Nephron (organoid): ENCODE measurements at regions not wholly inside any gene's neighbourhood (a gene's known extent, or its start where the extent isn't known, plus 50 kb on each side); places are given as distances from the start of the nearest gene placed in this dataset.

Experiments used
- H3K27ac Mint-ChIP-seq, 3 experiments: 2 replicates each; pipeline ENCODE4 v1.8.0; 2020; ENCODE audit warnings: mixed read lengths in 3 of 3, mild to moderate bottlenecking in 2 of 3, moderate library complexity in 1 of 3
- H3K27me3 Mint-ChIP-seq: 2 replicates; pipeline ENCODE4 v1.8.0; 2021; ENCODE audit warnings: low read depth, mild to moderate bottlenecking, moderate library complexity, mixed read lengths
- H3K36me3 Mint-ChIP-seq: 2 replicates; pipeline ENCODE4 v1.8.0; 2020; ENCODE audit warnings: low read depth, mixed read lengths
- H3K4me1 Mint-ChIP-seq: 2 replicates; pipeline ENCODE4 v1.8.0; 2020; ENCODE audit warnings: mixed read lengths
- H3K4me3 Mint-ChIP-seq, 3 experiments: 2 replicates each; pipeline ENCODE4 v1.8.0; 2020; ENCODE audit warnings: mild to moderate bottlenecking in 3 of 3, mixed read lengths in 3 of 3, moderate library complexity in 2 of 3
- H3K9me3 Mint-ChIP-seq: 2 replicates; pipeline ENCODE4 v1.8.0; 2020; ENCODE audit warnings: mixed read lengths
- TF ChIP-seq, protein P1 (sequence below), 3 experiments: fragments of 200-600 bp; sonication (generic); IDR thresholded peaks; one replicate each; pipeline ENCODE4 v1.5.0; 2021; ENCODE audit warnings: antibody characterized with exemption in 3 of 3; ENCODE audit not compliant: unreplicated experiment in 3 of 3

DNA sequence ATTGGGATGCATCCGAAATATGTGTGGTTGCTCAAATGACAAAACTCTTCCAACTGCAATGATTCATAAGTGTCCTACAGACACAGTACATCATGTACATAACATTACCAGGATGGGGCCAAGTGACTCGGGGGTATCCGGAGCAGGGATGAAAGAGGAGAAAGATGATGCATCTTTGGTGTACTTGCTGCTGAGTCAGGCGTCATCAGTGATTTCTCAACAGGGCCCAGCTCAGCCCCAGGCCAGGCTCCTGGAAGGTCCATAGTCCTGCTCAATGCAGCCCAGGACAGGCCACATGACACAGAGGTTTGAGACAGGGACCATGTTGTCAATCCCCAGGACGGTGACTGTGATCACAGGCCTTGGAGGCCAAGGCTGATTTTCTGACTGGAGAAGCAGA lies 59.3 kb downstream of the GGTLC2 start:
- Mint-ChIP-seq H3K27me3 (peaks cover 24% of the 10 kb centered on the region), H3K4me3 (no peak overlapping the region), H3K4me1 (no peaks in the 10 kb centered on the region), H3K36me3 (no peaks in the 10 kb centered on the region), H3K9me3 (no peaks in the 10 kb centered on the region), H3K27ac (no peak overlapping the region)
- TF ChIP-seq, protein P1, sequence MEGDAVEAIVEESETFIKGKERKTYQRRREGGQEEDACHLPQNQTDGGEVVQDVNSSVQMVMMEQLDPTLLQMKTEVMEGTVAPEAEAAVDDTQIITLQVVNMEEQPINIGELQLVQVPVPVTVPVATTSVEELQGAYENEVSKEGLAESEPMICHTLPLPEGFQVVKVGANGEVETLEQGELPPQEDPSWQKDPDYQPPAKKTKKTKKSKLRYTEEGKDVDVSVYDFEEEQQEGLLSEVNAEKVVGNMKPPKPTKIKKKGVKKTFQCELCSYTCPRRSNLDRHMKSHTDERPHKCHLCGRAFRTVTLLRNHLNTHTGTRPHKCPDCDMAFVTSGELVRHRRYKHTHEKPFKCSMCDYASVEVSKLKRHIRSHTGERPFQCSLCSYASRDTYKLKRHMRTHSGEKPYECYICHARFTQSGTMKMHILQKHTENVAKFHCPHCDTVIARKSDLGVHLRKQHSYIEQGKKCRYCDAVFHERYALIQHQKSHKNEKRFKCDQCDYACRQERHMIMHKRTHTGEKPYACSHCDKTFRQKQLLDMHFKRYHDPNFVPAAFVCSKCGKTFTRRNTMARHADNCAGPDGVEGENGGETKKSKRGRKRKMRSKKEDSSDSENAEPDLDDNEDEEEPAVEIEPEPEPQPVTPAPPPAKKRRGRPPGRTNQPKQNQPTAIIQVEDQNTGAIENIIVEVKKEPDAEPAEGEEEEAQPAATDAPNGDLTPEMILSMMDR (IDR thresholded peaks at IDR 0.05; ENCODE audit: unreplicated experiment in 3 of 3), result no peak

DNA sequence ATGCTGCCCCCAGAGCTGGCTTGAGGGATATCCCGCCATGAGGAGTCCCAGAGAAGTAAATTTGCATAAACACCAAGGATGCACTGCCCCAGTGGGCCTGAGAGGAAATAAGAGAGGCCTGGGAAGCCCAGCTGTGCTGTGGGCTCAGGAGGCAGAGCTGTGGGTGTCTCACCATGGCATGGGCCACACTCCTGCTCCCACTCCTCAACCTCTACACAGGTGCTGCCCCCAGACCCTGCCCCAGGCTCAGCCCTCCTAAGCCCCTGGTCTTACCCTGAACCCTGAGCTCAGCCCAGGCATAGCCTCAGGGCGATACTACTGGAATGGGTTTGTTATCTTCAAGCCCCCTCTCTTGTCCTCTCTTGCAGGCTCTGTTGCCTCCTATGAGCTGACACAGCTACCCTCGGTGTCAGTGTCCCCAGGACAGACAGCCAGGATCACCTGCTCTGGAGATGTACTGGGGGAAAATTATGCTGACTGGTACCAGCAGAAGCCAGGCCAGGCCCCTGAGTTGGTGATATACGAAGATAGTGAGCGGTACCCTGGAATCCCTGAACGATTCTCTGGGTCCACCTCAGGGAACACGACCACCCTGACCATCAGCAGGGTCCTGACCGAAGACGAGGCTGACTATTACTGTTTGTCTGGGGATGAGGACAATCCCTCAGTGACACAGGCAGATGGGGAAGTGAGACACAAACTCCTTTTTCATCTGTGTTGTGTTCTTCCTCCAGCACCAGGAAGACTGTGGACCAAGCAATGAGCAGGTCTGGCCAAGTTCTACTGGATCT lies 59.9 kb downstream of the GGTLC2 start:
- TF ChIP-seq, protein P1 (IDR thresholded peaks at IDR 0.05; ENCODE audit: unreplicated experiment in 3 of 3), result no peak
- Mint-ChIP-seq H3K36me3 (no peaks in the 10 kb centered on the region), H3K9me3 (no peaks in the 10 kb centered on the region), H3K4me3 (no peak overlapping the region), H3K27me3 (peaks cover 29% of the 10 kb centered on the region), H3K27ac (no peak overlapping the region), H3K4me1 (no peaks in the 10 kb centered on the region)

DNA sequence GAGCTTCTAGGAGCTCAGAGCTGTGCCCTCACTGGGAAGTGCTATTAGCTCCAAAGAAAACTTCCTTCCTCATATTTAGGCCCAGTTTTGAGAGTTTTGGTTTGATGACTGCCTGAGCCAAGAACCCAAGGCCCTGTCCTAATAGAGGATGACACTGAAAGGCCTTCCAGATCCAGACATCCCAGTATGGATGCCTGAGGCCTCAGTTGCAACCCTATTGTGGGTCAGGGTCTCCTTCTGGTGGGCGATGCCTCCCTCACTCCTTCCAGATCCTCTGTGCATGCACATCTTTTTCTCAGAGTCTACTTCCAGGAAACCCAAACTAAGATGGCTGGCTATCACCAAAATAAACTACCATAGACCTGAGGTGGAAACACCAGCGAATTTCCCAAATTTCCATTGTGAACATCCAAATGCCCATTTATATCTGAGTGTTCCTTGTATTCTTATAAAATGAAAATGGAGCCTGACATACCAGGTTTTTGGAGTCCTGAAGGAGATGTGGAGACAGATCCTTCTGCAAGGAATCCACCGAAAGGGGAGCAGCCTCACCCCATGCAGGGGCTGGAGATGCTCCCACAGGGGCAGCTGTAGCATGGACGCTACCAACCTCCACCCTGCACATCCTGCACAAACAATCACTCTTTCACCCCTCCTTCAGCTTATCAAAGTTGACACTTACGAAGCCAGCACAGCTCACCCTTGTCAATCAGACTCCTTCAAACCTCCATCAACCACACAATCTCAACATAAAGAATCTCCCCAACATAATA lies 61.1 kb downstream of the GGTLC2 start:
- no peaks in the 10 kb centered on the region for H3K36me3 Mint-ChIP-seq
- no peaks in the 10 kb centered on the region for H3K4me1 Mint-ChIP-seq
- no peak overlapping the region for H3K27ac Mint-ChIP-seq
- peaks cover 28% of the 10 kb centered on the region for H3K27me3 Mint-ChIP-seq
- no peaks in the 10 kb centered on the region for H3K9me3 Mint-ChIP-seq
- TF ChIP-seq, protein P1 (IDR thresholded peaks at IDR 0.05; ENCODE audit: unreplicated experiment in 3 of 3), result no peak
- no peak overlapping the region for H3K4me3 Mint-ChIP-seq

DNA sequence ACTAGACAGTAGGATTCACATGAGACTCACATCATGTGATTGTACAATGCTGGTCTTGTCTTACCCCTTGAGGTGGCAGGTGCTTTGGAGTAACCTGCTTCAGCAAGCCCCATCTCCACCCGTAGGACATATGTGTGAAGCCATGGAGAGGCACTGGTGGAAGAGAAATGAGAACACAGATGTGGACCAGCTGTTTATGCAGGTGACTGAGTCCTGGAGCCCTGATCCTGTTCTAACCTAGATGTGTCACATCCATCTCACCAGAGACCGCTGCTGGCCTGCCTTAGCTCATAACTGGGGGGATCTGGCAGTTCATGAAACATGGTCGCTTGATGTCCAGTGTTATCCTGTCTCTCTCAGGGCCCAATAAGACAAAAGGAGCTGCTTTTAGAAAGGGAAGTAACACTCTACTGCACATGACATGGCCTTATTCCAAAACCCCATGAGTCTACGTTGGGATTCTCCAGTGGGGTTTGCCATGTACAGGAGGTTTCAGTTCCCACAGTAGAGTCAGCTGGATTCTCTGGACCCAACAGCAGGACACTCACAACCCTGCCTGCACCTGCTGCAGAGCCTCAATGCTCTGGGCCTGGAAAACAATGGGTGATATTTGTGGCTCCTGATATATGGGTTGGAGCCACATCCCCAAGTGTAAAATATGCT lies 62.0 kb downstream of the GGTLC2 start:
- Mint-ChIP-seq H3K36me3 (no peaks in the 10 kb centered on the region), H3K9me3 (no peaks in the 10 kb centered on the region), H3K4me3 (no peak overlapping the region), H3K4me1 (no peaks in the 10 kb centered on the region), H3K27ac (no peak overlapping the region), H3K27me3 (peaks cover 37% of the 10 kb centered on the region)
- TF ChIP-seq, protein P1 (IDR thresholded peaks at IDR 0.05; ENCODE audit: unreplicated experiment in 3 of 3), result no peak

DNA sequence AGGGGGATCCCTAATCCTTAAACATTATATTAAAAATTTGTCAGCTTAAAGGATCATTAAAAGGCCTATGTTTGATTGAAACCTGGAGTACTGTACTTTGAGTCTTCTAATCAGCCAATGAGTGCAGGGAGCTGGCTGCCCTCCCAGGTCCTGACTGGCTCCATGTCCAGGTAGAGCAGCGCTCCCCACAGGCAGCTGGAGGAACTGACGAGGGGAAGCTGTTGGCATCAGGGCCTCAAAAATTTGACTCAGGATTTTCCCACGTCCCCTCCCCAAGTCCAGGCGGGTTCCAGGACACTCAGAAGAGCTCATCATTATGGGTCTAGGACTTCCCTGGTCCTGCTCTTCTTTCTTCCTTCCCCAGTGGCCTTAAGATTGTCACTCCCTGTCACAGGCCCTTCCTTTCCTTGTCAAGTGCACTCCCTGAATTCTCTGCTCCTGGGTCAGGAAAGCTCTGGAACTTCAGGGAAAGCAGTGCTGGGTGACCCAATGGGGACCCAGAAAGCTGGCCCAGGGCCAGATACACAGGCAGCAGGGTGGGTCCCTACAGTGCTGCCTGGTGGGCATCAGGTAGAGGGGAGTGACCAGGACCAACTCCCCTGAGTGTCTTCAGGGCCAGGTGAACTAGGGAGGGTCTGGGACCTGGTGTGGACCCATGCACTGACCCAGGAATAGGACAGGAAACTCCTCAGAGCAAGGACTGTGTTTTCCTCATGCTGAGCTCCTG lies 65.5 kb downstream of the GGTLC2 start:
- Mint-ChIP-seq H3K27me3 (peaks cover 55% of the 10 kb centered on the region), H3K4me3 (no peak overlapping the region), H3K4me1 (no peaks in the 10 kb centered on the region), H3K36me3 (no peaks in the 10 kb centered on the region), H3K27ac (no peak overlapping the region), H3K9me3 (no peaks in the 10 kb centered on the region)
- TF ChIP-seq, protein P1 (IDR thresholded peaks at IDR 0.05; ENCODE audit: unreplicated experiment in 3 of 3), result no peak
